Adrenal gland (tissue), 9 donors: ENCODE measurements at regions not wholly inside any gene's neighbourhood (a gene's known extent, or its start where the extent isn't known, plus 50 kb on each side); places are given as distances from the start of the nearest gene placed in this dataset.

Experiments
- DNase-seq, 7 donors: peaks; one replicate each; pipeline ENCODE4 v3.0.0-alpha.2; 2019 to 2020
- H3K27ac ChIP-seq, 5 donors: fragments of 200-600 bp; sonication (generic) in 4 of 5; 1 replicate in 3 of 5; 2 replicates in 2 of 5; pipeline versions ENCODE4 v1.5.1 to v1.8.0; 2016 to 2020; ENCODE audit warnings: mild to moderate bottlenecking in 1 of 5
- H3K27me3 ChIP-seq: fragments of 200-600 bp; 2 replicates; pipeline ENCODE4 v1.8.0; 2021
- H3K36me3 ChIP-seq, 2 donors: fragments of 200-600 bp; replicated peaks in 1 of 2; 1 replicate in 1 of 2; 2 replicates in 1 of 2; pipeline versions ENCODE4 v1.5.1 to v1.8.0; 2018 to 2022
- H3K4me1 ChIP-seq, 2 donors: fragments of 200-600 bp; replicated peaks in 1 of 2; 1 replicate in 1 of 2; 2 replicates in 1 of 2; pipeline versions ENCODE4 v1.5.1 to v1.8.0; 2018 to 2021
- H3K4me3 ChIP-seq, 4 donors: fragments of 200-600 bp; sonication (generic) in 3 of 4; one replicate each; pipeline ENCODE4 v1.5.1; 2016 to 2018
- H3K9me3 ChIP-seq, 3 donors: fragments of 200-600 bp; sonication (generic) in 1 of 3; replicated peaks in 1 of 3; 1 replicate in 2 of 3; 2 replicates in 1 of 3; pipeline versions ENCODE4 v1.5.1 to v1.8.0; 2016 to 2021
- POLR2A ChIP-seq, 2 donors: fragments of 450-650 bp; IDR thresholded peaks; one replicate each; pipeline ENCODE4 v1.6.1; 2017; ENCODE audit warnings: antibody characterized with exemption in 2 of 2, mild to moderate bottlenecking in 2 of 2, moderate library complexity in 1 of 2
- WGBS, 4 donors: extraction: QIAGEN DNeasy Blood & Tissue Kit in 2 of 4; methylation state at CpG; one replicate each; pipeline versions ENCODE4 v1.1.5 to v1.1.7; 2013 to 2017; 5-methylcytosine and 5-hydroxymethylcytosine counted together
- intact Hi-C, 2 donors: fragments of 100-400 bp; cut with DNase I; formaldehyde crosslinking; loops; one replicate each; pipeline versions ENCODE4 v1.14.1 to v1.15.0; 2022 to 2023
- TF ChIP-seq, protein P1 (sequence below), 6 experiments: fragments of 450-650 bp in 4 of 6; fragments of 200-600 bp in 2 of 6; sonication (generic) in 1 of 6; IDR thresholded peaks; 1 replicate in 5 of 6; 2 replicates in 1 of 6; pipeline versions ENCODE4 v1.5.1 to v1.8.0; 2016 to 2021; ENCODE audit warnings: antibody characterized with exemption in 6 of 6, mild to moderate bottlenecking in 2 of 6, moderate library complexity in 1 of 6
- donor health status: healthy with polysubstance abuse.
- donor health status: Bipolar disorder and iron deficiency.
- donor health status: DM: yes; HTN: yes; CAD: no.
- donor health status: DM: no; HTN: no; CAD: no.
- donor health status: DM: no; HTN: no; CAD: no.

- H3K4me1 ChIP-seq, result no peaks in the 10 kb centered on the region
- no peaks in the 10 kb centered on the region for H3K9me3 ChIP-seq
- H3K27me3 ChIP-seq, result no peaks in the 10 kb centered on the region
- TF ChIP-seq POLR2A (IDR thresholded peaks at IDR 0.05), result no peak
- TF ChIP-seq, protein P1, sequence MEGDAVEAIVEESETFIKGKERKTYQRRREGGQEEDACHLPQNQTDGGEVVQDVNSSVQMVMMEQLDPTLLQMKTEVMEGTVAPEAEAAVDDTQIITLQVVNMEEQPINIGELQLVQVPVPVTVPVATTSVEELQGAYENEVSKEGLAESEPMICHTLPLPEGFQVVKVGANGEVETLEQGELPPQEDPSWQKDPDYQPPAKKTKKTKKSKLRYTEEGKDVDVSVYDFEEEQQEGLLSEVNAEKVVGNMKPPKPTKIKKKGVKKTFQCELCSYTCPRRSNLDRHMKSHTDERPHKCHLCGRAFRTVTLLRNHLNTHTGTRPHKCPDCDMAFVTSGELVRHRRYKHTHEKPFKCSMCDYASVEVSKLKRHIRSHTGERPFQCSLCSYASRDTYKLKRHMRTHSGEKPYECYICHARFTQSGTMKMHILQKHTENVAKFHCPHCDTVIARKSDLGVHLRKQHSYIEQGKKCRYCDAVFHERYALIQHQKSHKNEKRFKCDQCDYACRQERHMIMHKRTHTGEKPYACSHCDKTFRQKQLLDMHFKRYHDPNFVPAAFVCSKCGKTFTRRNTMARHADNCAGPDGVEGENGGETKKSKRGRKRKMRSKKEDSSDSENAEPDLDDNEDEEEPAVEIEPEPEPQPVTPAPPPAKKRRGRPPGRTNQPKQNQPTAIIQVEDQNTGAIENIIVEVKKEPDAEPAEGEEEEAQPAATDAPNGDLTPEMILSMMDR (IDR thresholded peaks at IDR 0.05), result no peak
- 5 to 11% (median 9%) methylated on average over 2 of the region's 2 CpGs for WGBS, 4 donors
- no peak for DNase-seq
- no peak overlapping the region for H3K27ac ChIP-seq
- intact Hi-C loops, result no loop called here
- no peaks in the 10 kb centered on the region for H3K36me3 ChIP-seq
- no peak overlapping the region for H3K4me3 ChIP-seq
Measured at GRCh38 chr3:26104851-26105251, 315.0 kb downstream of the OXSM start.

GRCh38 chr3:26105261-26105660 is 315.4 kb downstream of the OXSM start:
- Histone ChIP-seq H3K4me3 (no peak overlapping the region), H3K4me1 (no peaks in the 10 kb centered on the region), H3K27me3 (no peaks in the 10 kb centered on the region), H3K36me3 (no peaks in the 10 kb centered on the region), H3K9me3 (no peaks in the 10 kb centered on the region), H3K27ac (no peak overlapping the region)
- WGBS, 4 donors, result 29 to 36% (median 33%) methylated on average over 4 of the region's 4 CpGs
- DNase-seq, result no peak
- no peak for TF ChIP-seq POLR2A (IDR thresholded peaks at IDR 0.05)
- TF ChIP-seq, protein P1 (IDR thresholded peaks at IDR 0.05), result no peak
- intact Hi-C loops, result no loop called here

GRCh38 chr3:26106228-26106627 is 316.3 kb downstream of the OXSM start:
- no peak overlapping the region for H3K4me3 ChIP-seq
- H3K36me3 ChIP-seq, result no peaks in the 10 kb centered on the region
- no peaks in the 10 kb centered on the region for H3K27me3 ChIP-seq
- H3K27ac ChIP-seq, result no peak overlapping the region
- WGBS, 4 donors, result 31 to 50% (median 40%) methylated on average over 2 of the region's 2 CpGs
- no peak for DNase-seq
- H3K9me3 ChIP-seq, result no peaks in the 10 kb centered on the region
- H3K4me1 ChIP-seq, result no peaks in the 10 kb centered on the region
- TF ChIP-seq, protein P1 (IDR thresholded peaks at IDR 0.05), result no peak
- no peak for TF ChIP-seq POLR2A (IDR thresholded peaks at IDR 0.05)
- intact Hi-C loops, result no loop called here

- Histone ChIP-seq H3K4me3 (no peak overlapping the region), H3K27me3 (no peaks in the 10 kb centered on the region), H3K36me3 (no peaks in the 10 kb centered on the region), H3K27ac (no peak overlapping the region), H3K9me3 (no peaks in the 10 kb centered on the region), H3K4me1 (no peaks in the 10 kb centered on the region)
- no peak for DNase-seq
- TF ChIP-seq, protein P1 (IDR thresholded peaks at IDR 0.05), result no peak
- no peak for TF ChIP-seq POLR2A (IDR thresholded peaks at IDR 0.05)
- 55 to 57% (median 57%) methylated on average over 2 of the region's 2 CpGs for WGBS, 4 donors
- intact Hi-C loops, result no loop called here
Measured at GRCh38 chr3:26108846-26109489, 319.1 kb downstream of the OXSM start.
